Smooth muscle cell (in vitro differentiated cells): ENCODE measurements at regions not wholly inside any gene's neighbourhood (a gene's known extent, or its start where the extent isn't known, plus 50 kb on each side); places are given as distances from the start of the nearest gene placed in this dataset.
A peak's percentile ranks its signal among the peaks of the same experiment; 100 is the strongest.

Experiments
- DNase-seq: peaks from one replicate; lab custom pipeline; 2025; ENCODE audit not compliant: unreplicated experiment; lab: John Stamatoyannopoulos, UW
- H2AFZ ChIP-seq: fragments of 200-600 bp; sonication (generic); 2 replicates; pipeline ENCODE4 v1.6.0; 2016; ENCODE audit warnings: antibody characterized with exemption, low read depth, mild to moderate bottlenecking
- H3F3A ChIP-seq: fragments of 200-600 bp; sonication (generic); 2 replicates; pipeline ENCODE4 v1.6.0; 2017; ENCODE audit warnings: antibody characterized with exemption, low read depth
- H3K27ac ChIP-seq: fragments of 200-600 bp; sonication (generic); 2 replicates; pipeline ENCODE4 v1.5.1; 2016; ENCODE audit warnings: low read depth, mild to moderate bottlenecking
- H3K27me3 ChIP-seq: fragments of 200-600 bp; sonication (generic); 2 replicates; pipeline ENCODE4 v1.6.1; 2016; ENCODE audit warnings: low read depth, mild to moderate bottlenecking
- H3K36me3 ChIP-seq: fragments of 200-600 bp; sonication (generic); 2 replicates; pipeline ENCODE4 v1.5.1; 2016; ENCODE audit warnings: low read depth
- H3K4me1 ChIP-seq: fragments of 200-600 bp; sonication (generic); 2 replicates; pipeline ENCODE4 v1.5.1; 2016; ENCODE audit warnings: low read depth
- H3K4me2 ChIP-seq: fragments of 200-600 bp; sonication (generic); 2 replicates; pipeline ENCODE4 v1.6.0; 2016; ENCODE audit warnings: mild to moderate bottlenecking
- H3K4me3 ChIP-seq: fragments of 200-600 bp; sonication (generic); 2 replicates; pipeline ENCODE4 v1.5.1; 2016; ENCODE audit warnings: mild to moderate bottlenecking
- H3K79me2 ChIP-seq: fragments of 200-600 bp; sonication (generic); 2 replicates; pipeline ENCODE4 v1.6.0; 2016; ENCODE audit warnings: low read depth, mild to moderate bottlenecking
- H3K9ac ChIP-seq: fragments of 200-600 bp; sonication (generic); 2 replicates; pipeline ENCODE4 v1.6.0; 2016; ENCODE audit warnings: low read depth
- H3K9me3 ChIP-seq: fragments of 200-600 bp; sonication (generic); replicated peaks from 2 replicates; pipeline ENCODE4 v1.5.1; 2016; ENCODE audit warnings: low read depth
- H4K20me1 ChIP-seq: fragments of 200-600 bp; sonication (generic); 2 replicates; pipeline ENCODE4 v1.6.0; 2016; ENCODE audit warnings: low read depth
- CTCF ChIP-seq: fragments of 200-600 bp; sonication (generic); IDR thresholded peaks from 2 replicates; pipeline ENCODE4 v1.5.1; 2017; ENCODE audit warnings: borderline replicate concordance, mild to moderate bottlenecking, antibody characterized with exemption; ENCODE audit not compliant: insufficient read depth, poor library complexity, severe bottlenecking
- WGBS: methylation state at CpG from one replicate; pipeline ENCODE4 v1.1.7; 2016; ENCODE audit warnings: low lambda C conversion rate; 5-methylcytosine and 5-hydroxymethylcytosine counted together

- Histone ChIP-seq H3K27ac (no peak overlapping the region), H3K4me2 (peak overlapping the region; percentile 66), H3K4me3 (no peak overlapping the region), H3K9ac (no peak overlapping the region), H3F3A (peaks cover 15% of the 10 kb centered on the region), H3K27me3 (no peaks in the 10 kb centered on the region), H3K4me1 (peaks cover 51% of the 10 kb centered on the region), H4K20me1 (peaks cover 4% of the 10 kb centered on the region), H3K79me2 (peaks cover 5% of the 10 kb centered on the region), H3K36me3 (no peaks in the 10 kb centered on the region), H3K9me3 (no peaks in the 10 kb centered on the region), H2AFZ (no peak overlapping the region)
- no peak for DNase-seq
- 88% methylated on average over 4 of the region's 4 CpGs for WGBS
- TF ChIP-seq CTCF = no peak
These were observed 287.6 kb upstream of the C2CD4B start for GRCh38 chr15:62452667-62453066.

DNA sequence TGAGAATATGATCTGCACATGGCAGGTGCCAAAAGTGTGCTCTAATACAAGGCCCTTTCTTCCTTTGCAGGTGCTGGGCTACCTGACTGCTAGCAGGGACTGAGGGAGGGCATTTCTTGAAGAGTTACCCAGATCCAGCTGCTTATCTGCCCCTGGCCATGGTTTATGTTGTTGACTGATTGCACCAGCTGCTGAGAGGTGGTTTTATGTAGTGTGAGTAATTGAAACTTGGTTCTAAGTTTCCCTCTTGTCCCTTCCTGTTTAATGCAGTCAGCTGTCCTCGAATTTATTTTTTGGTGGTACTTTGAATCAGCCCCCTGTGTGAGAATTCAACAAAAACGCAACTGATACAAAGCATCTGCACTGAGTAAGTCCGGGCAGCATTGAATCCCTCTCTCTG lies 288.3 kb upstream of the C2CD4B start:
- H3F3A ChIP-seq = peaks cover 15% of the 10 kb centered on the region
- H3K36me3 ChIP-seq = no peaks in the 10 kb centered on the region
- H3K9ac ChIP-seq = peak overlapping the region; percentile 13
- TF ChIP-seq CTCF = no peak
- H2AFZ ChIP-seq = no peak overlapping the region
- no peaks in the 10 kb centered on the region for H4K20me1 ChIP-seq
- H3K4me1 ChIP-seq = peaks cover 52% of the 10 kb centered on the region
- H3K27me3 ChIP-seq = no peaks in the 10 kb centered on the region
- no peak for DNase-seq
- peaks cover 5% of the 10 kb centered on the region for H3K79me2 ChIP-seq
- WGBS = 57% methylated on average over 3 of the region's 3 CpGs
- H3K27ac ChIP-seq = peak overlapping the region; percentile 83
- no peak overlapping the region for H3K4me3 ChIP-seq
- no peaks in the 10 kb centered on the region for H3K9me3 ChIP-seq
- peak overlapping the region; percentile 66 for H3K4me2 ChIP-seq

DNA sequence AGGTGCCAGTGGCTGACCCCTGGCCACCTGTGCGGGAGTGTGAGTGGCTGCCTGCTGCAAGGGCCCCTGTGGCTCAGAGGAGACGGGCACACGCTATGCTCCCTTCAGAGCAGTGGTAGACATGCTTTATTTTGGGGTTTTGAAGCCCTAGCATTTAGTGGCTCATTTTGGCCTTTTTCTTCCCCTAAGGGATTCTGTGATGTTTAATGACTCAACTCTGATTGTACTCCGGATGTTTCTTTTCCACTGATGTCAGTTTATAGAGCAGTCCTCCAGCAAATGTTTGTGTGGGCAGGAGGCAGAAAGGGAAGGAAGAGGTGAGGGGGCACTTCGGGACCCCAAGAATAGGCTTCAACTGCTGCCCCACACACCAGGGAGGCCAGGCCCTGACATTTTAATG lies 288.9 kb upstream of the C2CD4B start:
- H3K4me2 ChIP-seq = peak overlapping the region; percentile 66
- no peak for DNase-seq

More for the DNA sequence above, 288.9 kb upstream of the C2CD4B start:
- Histone ChIP-seq H3K36me3 (no peaks in the 10 kb centered on the region), H3K27me3 (no peaks in the 10 kb centered on the region), H3K9me3 (no peaks in the 10 kb centered on the region), H3K79me2 (peaks cover 5% of the 10 kb centered on the region), H4K20me1 (no peaks in the 10 kb centered on the region), H3K4me1 (peaks cover 52% of the 10 kb centered on the region), H3K9ac (peak overlapping the region; percentile 27), H3K4me3 (no peak overlapping the region), H3K27ac (peak overlapping the region; percentile 83), H3F3A (peaks cover 15% of the 10 kb centered on the region), H2AFZ (no peak overlapping the region)
- TF ChIP-seq CTCF = no peak
- WGBS = 21% methylated on average over 5 of the region's 5 CpGs
